GM20431 (cell line): ENCODE measurements at regions not wholly inside any gene's neighbourhood (a gene's known extent, or its start where the extent isn't known, plus 50 kb on each side); places are given as distances from the start of the nearest gene placed in this dataset.

ENCODE experiments used
- in situ Hi-C: fragments of 300-500 bp; cut with MseI, MboI; formaldehyde crosslinking; loops from one replicate; pipeline ENCODE4 v1.15.0; 2020; ENCODE audit warnings: low sequenced_read_pairs; ENCODE audit not compliant: unreplicated experiment

DNA sequence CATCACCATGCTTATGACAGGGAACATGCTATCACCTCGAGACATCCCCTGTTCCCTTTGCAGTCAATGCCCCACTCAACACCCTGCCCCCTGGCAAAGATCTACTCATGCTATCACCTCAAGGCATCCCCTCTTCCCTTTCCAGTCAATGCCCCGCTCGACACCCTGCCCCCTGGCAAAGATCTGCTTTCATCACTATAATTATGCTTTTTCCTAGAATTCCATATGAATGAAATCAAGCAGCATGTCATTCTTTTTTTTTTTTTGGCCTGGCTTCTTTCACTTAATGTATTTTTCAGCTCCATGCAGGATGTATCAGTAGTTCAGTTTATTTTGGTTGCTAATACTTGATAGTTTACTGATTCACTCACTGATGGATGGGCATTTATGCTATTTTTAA is 554.9 kb downstream of the CDH26 start:
- in situ Hi-C loops = no loop called here

DNA sequence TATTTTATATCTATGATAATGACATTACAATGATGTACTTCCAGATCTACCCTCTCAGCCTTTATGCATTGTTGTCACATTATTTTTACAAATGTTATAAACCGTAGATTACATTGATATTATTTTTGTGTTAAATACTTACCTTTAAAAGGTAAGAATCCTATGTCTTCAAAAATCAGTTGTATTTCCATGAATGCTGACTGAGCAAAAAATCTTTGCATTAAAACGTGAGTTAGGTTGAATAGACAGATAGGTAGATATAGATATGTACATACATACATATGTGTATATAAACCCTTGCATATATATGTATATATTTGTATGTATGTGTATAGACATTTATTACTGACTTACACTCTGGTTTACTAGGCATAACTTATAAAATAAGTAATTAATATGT is 558.2 kb downstream of the CDH26 start:
- in situ Hi-C loops = no loop called here

DNA sequence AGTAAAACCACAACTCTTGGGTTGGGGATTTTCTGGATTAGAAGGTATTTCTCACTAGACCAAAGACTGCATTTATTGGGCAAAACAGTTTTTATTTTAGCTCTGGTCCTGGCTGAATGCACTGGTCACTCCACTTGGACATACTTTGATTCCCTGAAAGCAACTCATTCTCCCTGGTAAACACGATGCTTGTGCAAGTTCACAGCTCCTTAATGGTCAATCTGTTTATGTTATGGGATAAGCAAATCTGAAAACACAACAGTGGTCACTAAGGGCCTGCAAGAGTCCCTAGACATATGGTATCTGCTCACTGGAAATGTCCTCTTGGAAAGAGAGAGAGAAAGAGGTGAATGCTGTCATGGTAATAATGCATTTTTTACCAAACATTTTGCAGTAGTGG is 559.8 kb downstream of the CDH26 start:
- in situ Hi-C loops = no loop called here

DNA sequence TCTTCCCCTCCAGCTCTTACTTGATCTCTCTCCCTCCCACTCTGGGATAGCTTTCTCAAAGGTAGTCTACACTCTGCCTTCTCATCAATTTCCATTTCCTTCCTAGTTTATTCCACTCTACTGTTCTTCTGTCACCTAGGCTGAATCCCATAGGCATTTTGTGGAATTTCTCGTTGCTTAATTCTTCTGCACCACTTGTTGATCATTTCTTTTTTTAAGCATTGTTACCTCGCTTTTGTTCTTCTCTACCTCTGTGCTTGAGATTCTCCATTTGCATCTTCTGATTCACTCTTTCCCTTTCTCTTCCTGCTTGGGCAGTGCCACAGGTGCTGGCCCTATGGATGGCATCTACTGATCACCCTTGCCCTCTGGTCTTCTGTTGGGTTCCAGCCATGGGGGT is 567.2 kb downstream of the CDH26 start:
- in situ Hi-C loops = no loop called here

DNA sequence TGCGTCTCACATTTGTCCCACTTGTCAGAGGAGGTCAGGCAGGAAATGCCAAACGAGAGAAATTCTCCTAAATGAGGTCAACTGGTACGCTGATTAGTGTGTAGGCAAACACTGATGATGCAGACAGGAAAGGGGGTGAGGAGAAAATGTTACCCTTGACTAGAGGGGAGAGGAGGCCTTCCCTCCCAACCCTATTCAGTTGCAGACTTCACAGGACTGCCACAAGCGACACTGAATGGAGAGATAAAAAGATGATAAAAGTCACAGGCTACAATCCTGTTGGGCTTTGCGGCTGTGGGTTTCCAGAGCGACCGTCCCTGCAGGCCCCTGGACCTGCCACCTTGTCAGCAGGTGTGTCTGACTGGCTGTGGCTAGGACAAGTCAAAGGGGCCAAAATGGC is 569.4 kb downstream of the CDH26 start:
- in situ Hi-C loops = no loop called here

DNA sequence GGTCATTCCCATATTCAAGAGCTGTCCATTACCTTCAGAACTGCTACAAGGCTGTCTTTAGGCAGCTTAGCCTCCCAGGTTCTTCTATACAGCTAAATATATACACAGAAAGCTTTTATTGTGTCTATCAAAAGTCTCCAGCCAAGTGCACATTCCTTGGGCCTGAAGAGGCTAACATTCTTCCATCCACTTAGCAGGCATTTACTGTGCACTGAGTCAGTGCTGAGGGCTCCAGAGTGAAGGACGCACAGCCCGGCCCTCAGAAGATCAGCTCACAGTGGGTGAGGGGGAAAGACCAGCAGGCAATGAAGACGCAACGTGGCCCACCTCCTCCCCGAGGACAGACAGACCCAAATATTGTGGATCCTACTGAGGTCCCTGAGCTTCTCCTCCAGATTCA is 569.9 kb downstream of the CDH26 start:
- in situ Hi-C loops = no loop called here

DNA sequence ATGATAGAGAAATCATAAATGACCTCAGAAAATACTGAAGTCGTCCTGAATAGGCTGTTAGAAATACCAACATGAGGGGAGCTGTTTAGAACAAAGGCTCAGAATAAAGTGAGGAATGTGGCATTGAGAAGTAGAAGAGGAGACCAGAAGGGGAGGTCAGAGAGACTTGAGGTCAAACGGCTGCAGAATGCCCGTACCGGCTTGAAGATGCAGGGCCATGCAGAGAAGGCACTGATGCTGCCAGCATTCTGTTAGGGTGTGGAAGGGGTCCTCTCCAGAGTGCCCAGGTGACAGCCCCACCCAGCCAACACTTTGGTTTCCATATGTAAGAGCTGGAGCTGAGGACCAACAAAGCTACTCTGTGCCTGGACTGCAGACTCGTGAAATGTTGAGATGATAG is 570.9 kb downstream of the CDH26 start:
- in situ Hi-C loops = no loop called here

DNA sequence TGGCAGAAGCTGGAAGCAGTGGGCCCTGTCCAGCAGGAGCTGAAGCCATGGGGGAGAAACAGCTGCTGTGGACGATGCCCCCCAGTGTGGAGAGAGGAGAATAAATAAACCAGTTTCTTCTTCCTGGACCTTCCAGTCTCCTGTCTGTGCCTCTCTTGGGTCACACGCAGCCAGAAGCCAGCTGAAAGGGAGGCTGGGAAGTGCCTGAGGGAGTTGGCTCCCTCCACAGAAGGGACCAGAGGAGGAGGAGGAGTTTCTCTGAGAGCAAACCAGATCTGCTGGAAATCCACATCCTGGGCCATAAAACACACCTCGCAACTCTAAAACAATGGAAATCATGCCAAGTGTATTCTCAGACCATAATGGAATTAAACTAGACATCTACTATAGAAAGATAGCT is 577.0 kb downstream of the CDH26 start:
- in situ Hi-C loops = no loop called here

DNA sequence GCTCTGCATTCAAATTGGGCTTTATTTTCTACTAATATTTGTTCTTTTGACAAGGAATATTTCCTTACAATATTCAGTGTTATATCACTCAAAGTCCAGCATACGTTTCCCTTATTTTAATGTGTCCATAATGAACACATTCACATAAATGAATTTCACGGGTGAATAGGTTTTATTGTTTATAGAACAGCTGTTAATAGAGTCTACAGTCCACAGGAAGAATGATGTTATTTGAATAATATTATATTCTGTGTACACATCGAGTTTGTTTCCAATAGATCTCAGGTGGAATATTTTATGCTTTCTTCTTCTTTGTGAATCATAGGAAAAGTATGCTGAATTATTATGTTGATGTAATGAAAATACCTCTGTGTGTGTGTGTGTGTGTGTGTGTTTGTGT is 582.4 kb downstream of the CDH26 start:
- in situ Hi-C loops = no loop called here

DNA sequence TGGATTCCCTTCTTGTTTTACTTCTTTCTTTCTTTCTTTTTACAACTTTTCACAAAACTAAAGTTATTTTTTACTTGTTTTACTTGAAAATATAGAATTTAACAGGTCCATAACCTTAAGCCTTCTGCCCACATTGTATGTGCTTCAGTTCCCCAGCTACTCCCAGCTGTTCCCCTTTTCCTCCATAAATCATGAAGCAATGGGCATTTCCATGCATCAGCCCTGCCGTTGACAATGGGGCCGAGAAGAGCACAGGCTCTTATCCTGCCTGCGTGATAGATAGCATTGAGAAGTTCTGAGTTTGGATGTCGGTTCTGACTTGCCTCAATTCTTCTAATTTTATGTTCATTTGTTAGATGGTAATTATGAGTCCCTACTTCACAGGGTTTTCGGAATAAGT is 583.8 kb downstream of the CDH26 start:
- in situ Hi-C loops = no loop called here

DNA sequence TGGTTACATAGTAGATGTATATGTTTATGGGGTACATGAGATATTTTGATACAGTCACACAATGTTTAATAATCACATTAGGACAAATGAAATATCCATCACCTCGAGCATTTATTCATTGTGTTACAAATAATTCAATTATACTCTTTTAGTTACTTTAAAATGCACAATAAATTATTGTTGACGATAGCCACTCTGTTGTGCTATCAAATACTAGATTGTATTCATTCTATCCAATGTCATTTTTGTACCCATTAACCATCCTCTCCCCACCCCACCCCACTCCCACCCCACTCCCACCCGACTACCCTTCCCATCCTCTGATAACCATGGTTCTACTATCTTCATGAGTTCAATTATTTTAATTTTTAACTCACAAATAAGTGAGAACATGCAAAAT is 585.4 kb downstream of the CDH26 start:
- in situ Hi-C loops = no loop called here

DNA sequence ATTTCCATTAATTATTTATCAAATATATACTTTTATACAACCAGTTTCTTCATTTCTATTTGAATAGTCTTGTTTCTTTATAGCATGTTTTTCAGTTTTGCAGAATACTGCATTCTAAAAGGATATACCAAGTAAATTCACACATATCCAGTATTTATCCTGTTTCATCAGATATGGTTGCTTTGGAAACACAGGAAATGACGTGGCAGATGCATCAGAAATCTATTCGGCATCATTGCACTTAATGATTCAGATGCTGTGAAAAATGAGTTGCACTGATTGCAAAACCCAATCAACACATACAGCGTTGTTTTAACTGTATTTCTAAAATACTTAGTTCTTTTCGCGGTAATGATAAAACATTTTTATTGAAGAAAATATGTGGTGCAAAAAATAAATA is 594.9 kb downstream of the CDH26 start:
- in situ Hi-C loops = no loop called here

DNA sequence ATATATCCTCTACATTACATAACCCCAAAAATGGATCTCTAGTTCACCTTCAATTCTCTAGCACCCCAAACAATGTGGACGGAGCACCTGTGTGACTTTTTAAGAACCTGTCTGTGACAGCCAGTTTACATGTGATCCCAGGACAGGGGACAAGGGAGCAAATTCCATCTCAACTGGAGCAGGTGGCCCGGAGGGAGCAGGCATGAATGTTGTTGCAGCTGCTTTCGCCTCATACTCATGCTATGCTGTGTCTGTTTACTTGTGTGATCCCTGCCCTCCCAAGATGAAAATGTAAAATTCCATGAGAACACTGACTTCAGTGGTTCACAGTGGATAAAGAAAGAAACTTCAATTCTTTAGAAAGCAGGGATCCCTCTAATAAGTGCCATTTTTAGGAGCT is 600.3 kb downstream of the CDH26 start:
- in situ Hi-C loops = no loop called here

DNA sequence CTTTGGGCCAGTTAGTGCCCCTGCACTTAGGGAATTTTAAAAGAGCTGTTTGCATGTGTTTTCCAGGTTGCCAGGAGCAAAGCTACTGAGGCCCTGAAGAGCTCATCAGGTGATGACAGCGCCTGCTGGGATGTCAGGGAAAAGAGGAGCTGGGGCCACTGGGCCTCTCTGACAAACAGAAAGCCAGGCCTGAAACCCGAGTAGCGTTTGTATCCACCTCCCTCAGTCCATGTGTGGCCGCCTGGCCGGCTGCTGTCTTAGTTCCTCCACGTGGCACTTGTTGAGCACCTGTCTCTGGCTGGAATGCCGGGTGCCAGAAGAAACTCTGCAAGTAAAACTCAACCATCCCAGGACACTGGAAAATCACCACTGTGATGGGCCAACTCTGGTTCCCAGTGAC is 601.2 kb downstream of the CDH26 start:
- in situ Hi-C loops = no loop called here

DNA sequence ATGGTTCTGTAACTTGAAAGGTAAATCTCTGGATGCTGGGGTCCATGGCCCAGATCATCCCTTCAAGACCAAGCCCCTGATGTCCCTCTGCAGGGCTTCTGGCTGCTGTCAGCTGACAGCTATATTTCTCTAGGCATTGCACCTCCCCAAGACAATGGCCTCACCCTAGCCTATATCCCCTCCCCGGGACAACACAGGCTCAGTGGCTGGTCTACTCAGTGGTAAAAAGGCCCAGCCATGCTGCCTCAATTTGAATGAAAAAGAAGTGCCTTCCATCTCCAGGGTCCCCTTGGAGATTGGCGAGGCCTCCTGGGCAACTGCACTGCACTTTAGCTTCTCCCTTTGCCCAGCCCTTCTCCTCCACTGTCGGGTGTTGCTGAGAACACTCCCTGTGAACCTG is 602.8 kb downstream of the CDH26 start:
- in situ Hi-C loops = no loop called here

DNA sequence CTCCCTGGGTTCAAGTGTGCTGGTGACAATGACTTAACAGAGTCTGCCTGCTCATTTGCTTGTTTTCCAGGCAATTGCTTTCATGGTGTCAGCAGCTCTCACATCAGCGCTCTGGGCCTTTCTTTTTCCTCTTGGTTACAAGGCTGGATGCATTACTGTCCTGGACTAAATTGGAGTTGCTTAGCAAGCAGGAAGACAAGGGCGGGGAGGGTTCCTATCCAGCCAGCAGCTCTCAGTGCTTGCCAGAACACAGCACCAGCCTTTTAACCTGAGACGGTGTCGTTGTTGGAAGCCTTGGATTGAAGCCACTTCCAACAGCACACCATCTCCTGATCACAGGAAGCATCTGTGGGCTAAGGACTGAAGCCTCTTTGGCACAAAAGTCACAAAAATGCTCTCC is 606.9 kb downstream of the CDH26 start:
- in situ Hi-C loops = no loop called here

DNA sequence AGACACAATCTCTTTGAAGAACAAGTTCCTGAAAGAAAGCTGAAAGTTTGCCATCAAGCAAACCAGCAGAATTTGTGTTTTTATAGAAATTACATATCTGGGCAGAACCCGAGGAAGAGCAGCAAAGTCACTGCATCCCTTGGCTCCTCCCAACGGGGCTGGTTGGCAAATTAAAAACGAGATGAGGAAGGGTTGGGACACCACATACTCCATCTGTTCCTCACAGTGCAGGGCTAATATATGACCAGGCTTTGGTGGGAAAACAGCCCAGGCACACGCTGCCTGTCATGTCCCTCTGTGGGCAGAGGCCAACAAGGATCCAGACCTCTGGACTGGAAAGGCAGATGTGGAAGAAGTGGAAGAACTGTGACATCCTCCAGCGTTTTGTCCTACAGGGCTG is 607.3 kb downstream of the CDH26 start:
- in situ Hi-C loops = no loop called here

DNA sequence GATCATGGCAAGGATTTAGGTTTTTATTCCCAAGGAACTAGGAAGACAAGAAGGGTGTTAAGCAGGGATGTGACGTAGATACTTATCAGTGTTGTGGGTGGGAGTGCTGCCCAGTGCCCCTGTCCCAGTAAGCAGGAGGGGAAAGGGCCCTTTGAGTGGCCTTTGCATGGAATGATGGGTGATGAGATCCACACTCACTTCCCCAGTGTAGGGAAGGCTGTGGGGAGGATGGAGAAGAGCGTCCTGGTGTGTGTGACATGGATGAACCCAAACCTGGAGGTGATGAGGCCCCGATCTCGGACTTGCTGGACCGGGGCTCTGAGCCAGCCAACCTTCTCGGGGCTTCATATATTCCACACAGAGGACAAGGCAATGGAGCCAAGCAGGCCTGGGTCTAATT is 610.9 kb downstream of the CDH26 start:
- in situ Hi-C loops = no loop called here

DNA sequence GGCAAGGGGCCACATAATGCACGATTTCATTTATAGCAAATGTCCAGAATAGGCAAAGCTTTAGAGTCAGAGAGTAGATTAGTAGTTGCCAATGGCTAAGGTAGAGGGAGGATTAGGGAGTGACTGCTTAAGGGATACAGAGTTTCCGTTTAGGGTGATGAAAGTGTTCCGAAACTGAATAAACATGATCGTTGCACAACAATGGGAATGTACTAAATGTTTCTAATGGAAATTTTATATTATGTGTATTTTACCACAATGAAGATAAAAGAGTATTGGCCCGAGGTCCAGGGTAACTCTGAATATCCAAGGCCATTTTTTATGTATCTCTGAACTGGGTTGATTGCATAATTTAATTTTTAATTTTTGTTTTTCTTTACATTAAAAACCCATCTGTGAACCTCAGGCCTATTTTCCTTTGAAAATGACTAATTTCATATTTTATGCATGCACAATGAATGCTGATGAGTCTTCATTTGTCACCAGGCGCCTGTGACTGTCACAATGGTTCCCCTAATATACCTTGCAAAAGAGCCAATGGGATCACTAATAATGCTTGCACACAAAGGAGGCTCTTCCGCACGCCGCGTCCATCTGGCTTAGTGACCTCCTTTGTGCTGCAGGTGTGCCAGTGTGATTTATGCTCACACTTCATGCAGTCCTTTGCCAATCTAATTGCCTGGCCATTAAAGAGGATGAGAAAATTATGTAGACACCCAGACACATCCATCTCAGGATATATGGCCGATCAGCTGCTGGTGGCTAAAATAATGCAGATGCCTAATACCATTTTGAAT is 612.5 kb downstream of the CDH26 start:
- in situ Hi-C loops = no loop called here

DNA sequence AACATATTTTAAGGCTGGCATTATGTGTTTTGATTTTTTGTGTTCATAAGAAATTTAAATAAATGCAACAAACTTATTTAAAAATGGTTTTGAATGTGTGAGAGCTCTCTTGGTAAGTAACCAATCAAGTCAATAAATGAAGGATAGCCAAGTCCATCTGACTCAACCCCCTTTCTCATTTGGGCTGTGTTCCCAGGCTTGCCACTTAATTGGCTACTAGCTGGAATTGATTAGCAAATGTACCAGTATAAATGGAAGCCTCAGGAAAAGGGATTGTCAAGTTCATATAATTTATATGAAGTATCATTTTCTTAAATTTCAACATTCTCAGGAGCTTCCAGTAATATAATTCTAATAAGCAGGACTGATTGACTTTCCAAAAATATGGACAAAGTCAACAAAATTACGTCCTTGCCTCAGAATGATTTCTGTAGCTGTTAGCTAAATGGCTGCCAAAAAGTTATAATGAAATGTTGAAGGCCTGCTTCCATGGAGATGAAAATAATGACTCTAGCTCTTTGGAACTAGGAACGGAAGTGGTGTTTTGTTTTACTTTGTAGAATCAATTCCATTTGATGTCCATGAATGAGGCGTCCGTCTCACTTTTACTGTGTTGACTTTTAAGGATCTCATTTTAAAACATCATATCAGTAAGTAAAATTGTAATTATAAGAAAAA is 614.9 kb downstream of the CDH26 start:
- in situ Hi-C loops = no loop called here

DNA sequence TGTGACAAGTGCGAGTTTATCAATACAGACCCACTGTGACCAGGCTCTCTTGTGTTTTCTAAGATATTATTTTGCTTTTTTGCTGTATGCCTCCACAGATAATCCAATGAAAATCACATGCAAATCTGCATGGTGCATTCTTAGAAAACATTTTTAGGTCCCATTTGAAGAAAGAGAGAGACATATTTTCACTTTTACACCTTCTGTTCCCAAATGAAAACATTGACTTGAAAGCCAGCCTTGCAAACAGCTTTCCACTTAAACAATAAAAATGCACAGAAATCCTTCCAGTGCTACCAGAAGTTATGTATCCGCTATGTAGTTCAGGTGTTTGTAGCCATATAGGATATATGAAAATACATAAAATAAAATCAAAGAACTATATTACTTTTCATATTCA is 618.0 kb downstream of the CDH26 start:
- in situ Hi-C loops = no loop called here

DNA sequence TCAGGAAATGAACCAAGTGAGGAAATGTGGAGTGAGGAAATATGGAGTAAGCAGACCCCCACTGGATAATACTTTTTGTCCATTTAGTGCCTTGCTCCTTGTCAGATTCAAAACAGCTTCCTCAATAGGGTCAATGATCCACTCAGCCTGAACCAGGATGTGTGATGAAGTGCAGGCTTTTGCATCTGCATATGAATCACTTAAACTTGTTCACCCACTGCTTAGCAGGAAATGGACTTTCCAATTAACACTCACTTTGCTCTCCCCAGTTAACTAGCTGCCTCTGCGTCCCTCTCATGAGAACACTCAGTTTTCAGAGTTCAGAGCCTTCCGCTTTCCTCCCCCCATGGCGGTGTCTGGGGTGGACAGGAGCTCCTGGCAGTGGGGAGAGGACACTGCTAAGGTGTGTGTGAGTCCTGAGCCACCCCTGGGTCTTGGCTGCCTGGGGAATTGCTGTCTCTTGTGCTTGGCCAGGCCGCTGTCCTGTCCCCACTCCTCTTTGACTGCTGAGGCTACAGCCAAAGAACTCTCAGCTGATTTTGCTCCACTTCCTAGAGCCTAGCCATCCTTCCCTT is 621.8 kb downstream of the CDH26 start:
- in situ Hi-C loops = no loop called here
